ENCODE measurements at regions not wholly inside any gene's neighbourhood (a gene's known extent, or its start where the extent isn't known, plus 50 kb on each side); places are given as distances from the start of the nearest gene placed in this dataset.
"Not testable (repeated sequence)": the region's sequence is repeated elsewhere in the genome, so short reads cannot be mapped to it uniquely, and the experiment has no call there.

DNA sequence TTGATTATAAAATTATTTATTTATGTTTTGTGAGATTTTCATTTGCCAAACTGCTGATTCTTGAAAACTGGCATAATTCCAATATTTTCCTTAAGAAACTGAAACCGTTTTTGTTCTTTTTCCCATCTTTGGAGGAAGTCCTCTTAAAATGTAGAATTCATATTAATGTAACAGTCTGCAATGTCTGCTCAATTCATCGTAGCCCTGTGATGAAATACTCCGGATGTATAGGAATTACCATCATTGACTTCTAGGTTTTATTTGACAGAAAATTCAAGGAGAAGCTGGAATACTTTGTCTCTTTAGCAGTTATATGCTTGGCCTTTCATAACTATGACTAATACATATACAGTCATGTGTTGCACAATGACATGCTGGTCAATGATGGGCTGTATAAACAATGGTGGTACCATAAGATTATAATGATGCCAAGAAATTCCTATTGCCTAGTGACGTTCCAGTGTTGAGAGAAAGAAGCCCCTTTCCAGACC, 185.0 kb upstream of the GPRIN3 start:
- DNase-seq: no peak

DNA sequence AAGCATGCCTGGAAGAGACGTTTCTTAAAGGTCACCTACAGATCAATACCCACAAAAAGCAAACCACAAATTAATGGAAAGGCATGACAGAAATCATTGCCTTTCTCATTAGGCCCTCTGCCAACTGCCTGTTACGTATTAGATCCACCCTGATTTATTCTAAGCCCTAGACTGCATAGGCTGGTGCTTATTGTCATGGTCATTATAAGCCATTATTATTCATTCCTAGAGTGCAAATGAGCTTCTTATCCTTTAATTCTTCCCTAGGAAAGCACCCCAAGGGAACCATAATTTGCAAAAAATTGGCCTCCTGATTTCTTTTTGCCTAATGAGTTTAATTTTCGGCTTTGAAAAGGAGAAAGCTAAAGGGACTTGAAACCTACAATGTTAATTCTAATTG, 184.2 kb upstream of the GPRIN3 start:
- no peak for DNase-seq

DNA sequence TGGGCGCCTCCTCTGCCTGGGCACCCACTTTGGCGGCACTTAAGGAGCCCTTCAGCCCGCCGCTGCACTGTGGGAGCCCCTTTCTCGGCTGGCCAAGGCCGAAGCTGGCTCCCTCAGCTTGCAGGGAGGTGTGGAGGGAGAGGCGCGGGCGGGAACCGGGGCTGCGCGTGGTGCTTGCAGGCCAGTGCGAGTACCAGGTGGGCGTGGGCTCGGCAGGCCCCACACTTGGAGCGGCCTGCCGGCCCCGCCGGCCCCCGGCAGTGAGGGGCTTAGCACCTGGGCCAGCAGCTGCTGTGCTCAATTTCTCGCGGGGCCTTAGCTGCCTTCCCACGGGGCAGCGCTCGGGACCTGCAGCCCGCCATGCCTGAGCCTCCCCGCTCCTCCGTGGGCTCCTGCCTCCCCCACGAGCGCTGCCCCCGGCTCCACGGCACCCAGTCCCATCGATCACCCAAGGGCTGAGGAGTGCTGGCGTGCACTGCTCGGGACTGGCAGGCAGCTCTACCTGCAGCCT, 182.4 kb upstream of the GPRIN3 start:
- DNase-seq: not testable (repeated sequence)

DNA sequence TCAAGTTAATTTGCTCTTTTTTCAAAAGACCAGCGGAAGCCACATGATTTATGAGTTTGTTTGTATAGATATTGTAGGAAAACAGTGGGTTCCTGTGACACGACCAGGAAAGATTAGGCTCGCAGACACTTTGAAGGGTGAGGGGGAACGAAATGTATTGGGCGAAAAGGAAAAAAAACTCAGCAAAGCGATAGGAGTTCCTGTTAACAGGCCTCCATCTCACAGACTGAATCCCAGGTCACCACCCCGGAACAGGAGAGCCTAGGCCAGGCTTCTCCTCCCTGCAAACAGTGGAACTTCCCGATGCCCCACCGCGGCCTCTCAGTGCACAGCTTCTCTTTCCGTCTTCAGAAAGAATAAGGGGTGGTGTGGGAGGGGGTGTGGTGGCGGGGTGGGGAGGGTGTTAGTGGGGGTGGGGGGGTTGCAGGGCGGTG, 181.8 kb upstream of the GPRIN3 start:
- DNase-seq: no peak

DNA sequence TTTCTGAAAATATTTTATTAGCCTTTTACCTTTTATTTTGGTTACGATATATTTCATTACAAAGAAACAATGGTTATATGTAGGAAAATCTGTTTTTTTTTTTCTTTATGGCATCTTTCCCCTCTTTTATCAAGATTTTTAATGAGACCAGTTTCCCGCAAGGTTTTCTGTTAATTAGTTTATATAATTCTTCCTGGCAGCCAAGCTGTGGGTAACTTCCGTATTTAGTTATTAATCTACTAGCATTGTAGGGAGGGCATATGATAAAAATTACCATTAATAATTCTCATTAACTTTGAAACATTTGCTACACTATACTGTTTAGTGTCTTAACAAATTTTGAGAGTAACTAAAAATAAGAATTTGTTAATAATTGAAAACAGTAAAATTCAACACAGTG, 181.1 kb upstream of the GPRIN3 start:
- DNase-seq: no peak

DNA sequence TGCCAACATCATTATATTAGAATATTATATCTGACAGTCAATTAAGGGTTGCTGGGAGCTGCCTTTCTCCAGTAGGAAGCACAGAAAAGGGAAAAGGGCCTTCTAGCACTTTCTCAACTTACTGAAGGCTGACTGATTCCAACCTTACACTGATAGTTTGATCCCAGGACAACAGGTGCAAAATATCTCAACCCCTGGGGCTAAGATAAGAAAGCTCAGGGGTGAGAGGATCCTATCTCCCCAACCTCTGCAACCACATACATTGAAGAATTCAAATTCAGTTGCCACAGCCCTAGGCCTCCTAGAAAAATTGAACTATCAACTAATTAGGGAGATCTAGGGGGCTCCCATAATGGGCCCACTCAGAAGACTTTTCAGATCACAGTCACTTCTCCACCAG, 179.1 kb upstream of the GPRIN3 start:
- no peak for DNase-seq

DNA sequence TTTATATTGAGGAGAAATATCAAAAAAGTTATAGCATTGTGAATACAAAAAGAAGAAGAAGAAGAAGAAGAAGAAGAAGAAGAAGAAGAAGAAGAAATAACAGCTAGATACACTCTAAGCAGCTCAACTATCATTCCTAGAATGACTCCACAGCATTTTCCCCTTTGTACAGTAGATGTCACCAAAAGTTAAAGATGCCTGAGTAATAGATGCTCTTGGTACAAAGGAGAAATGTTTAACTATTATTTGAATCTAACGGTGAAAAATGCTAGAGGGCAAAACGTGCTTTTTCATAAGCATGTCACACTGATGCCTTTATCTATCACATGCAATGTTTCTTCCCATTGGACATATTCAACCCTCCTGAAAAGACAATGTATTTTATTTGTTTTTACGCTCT, 178.4 kb upstream of the GPRIN3 start:
- DNase-seq: no peak

DNA sequence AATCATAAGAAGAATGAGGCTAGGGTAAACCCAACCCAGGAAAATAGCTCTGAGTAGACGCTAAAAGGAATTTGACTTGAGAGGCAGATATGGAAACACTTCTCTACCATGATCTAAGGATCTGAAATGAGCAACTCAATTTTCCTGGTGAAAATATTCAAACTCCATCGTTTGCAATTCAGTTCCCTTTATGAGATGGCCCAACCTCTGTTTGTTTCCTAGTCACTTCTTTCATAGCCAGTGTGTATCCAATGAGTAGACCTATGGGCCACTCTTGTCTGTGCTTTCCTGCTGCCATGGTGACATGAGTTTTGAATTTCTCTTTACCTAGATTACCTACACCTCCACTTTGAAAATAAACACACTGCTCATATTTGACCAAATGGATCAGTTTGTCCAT, 176.2 kb upstream of the GPRIN3 start:
- DNase-seq: no peak

DNA sequence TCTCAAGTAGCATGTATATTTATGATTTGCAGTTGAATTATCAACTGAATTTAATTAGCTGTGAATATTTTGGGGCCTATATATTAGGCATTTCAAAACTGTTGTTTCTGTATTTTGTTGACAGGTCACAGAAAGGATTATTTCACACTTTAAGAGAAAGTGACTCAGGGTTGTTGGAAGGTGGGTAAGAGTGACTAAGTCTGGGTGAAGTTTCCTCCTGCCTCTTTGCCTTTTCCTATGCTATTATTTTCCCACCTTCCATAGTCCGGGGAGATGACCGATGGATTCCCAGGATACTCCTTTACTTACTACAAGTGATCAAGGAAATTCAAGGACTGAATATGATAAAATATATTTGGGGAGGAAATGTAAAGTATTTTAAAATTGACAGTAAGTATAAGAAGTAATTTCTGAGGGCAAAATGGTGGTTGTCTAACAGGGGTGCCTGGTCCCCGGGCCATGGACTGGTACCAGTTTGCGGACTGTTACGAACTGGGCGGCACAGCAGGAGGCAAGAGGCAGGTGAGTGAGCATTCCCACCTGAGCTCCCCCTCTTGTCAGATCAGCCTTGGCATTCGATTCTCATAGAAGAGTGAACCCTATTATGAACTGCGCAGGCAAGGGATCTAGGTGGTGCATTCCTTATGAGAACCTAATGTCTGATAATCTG, 175.5 kb upstream of the GPRIN3 start:
- no peak for DNase-seq

DNA sequence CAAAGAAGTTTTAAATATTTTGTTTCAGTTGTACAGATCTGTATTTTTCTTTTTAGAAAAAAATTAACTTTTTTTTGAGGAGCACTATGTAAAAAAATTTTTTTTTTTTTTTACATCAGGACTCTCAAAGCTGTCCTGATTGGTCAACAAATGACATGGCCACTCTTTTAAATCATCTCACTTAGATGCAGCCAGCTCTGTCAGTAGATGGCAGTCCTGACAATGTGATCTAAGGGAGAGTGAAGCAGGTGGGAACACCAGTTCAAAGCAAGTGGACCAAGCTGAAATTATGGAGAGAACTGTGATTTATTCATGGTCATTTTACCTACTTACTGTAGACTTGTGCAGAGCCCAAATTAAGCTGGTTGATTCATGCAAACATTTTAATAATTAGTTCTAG, 174.7 kb upstream of the GPRIN3 start:
- no peak for DNase-seq

DNA sequence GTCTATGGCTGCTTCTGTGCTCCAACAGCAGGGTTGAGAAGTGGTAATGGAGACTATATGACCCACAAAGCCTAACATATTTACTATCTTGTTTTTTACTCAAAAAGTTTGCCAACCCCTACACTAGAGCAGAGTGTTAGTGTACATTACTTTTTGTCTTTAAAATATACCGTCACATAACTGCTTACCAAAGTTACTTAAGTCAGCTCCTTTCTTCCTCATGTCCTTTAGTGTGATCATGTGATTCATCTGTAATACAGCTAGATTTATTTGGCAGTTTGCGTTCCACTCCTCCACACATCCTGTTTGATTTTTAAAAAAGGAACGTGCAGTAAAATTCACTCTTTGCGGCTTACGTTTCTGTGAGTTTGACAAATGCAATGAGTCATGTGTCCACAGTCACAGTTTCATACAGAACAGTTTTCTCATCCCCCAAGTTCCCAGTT, 162.4 kb upstream of the GPRIN3 start:
- DNase-seq: no peak

DNA sequence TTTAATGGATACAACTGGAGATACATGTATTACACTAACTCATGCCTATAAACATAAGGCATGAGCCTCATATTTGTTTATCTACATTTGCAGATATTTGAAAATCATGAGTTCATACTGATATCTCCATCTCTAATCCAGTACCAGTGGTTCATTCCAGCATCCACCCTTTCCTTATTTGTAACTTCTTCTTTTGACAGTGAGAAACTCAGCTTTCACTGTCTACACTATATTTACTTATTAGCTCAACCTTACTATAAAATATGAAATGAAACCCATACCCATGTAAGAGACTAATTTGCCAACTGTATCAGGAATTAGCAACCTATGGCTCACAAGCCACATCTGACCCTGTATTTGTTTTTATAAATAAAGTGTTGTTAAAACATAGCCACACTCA, 161.9 kb upstream of the GPRIN3 start:
- no peak for DNase-seq

DNA sequence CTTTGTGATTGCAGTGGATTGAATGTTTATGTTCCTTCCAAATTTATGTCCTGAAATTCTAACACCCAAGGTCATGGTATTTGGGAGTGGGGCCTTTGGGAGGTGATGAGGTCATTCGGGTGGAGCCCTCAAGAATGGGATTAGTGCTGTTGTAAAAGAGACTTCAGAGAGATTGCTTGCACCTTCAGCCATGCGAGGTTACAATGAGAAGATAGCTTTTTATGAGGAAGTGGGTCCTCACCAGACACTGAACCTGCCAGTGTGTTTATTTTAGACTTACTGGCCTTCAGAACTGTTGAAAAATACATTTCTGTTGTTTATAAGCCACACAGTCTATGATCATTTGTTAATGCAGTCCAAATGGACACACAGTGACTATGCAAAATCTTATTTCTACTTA, 161.0 kb upstream of the GPRIN3 start:
- DNase-seq: no peak

DNA sequence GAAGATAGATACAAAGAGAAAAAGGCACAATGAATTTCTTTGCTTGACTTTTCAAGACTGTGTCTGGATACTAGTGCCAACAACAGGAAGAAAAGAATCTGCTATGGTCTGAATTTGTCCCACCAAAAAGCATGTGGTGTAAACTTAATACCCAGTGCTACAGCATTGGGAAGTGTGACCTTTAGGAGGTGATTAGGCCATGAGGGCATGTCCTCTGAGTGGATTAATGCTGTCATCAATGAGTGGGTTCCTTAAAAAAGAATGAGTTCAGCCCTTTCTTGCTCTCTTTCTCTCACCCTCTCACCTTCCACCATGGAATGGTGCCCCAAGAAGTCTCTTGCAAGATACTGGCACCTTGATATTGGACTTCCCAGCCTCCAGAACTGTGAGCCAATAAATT, 155.7 kb upstream of the GPRIN3 start:
- DNase-seq: no peak

DNA sequence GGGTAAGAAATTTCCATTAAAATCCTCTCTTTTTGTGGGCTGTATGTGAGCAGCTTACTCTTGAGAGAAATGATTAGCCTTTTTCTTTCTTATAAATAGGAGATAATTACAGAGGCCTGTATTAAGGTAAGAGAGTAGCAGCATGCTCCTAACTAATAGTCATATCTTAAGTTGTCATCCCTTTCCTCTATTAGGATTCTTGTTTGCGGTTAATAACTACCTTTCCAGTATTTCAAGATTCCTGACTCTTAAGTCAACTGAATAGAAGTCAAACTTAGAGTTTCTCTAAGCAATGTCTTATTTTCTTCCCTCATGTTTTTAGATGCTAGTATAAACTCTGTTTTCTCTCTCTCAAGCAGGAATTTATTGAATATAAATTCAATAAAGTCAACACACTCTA, 139.9 kb upstream of the GPRIN3 start:
- no peak for DNase-seq

DNA sequence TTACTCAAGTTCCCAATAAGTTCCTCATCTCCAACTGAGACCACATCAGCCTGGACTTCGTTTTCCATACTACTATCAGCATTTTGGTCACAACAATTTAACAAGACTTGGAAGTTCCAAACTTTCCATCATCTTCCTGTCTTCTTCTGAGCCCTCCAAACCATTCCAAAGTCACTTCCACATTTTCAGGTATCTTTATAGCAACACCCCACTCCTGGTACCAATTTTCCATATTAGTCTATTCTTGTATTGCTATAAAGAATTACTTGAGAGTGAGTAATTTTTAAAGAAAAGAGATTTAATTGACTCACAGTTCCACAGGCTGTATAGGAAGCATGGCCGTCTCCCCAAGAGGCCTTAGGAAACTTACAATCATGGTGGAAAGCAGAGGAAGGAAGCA, 138.6 kb upstream of the GPRIN3 start:
- no peak for DNase-seq

DNA sequence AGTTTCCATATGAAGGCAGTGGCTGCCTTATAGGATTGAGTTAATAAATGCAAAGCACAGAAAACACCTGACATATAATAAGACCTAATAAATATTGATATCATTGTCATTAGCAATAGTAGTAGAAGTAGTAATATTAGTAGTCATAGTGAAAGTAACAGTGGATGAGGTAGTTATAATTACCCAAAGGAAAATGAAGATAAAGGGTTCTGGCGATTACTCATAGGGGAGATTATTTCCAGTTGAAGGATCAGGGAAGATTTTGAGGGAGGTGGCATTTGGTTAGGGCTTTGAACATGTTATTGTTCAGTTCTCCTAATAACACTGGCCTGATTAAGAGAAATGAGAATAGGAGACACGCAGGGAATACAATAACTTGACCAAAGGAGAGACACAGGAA, 131.9 kb upstream of the GPRIN3 start:
- DNase-seq: no peak

DNA sequence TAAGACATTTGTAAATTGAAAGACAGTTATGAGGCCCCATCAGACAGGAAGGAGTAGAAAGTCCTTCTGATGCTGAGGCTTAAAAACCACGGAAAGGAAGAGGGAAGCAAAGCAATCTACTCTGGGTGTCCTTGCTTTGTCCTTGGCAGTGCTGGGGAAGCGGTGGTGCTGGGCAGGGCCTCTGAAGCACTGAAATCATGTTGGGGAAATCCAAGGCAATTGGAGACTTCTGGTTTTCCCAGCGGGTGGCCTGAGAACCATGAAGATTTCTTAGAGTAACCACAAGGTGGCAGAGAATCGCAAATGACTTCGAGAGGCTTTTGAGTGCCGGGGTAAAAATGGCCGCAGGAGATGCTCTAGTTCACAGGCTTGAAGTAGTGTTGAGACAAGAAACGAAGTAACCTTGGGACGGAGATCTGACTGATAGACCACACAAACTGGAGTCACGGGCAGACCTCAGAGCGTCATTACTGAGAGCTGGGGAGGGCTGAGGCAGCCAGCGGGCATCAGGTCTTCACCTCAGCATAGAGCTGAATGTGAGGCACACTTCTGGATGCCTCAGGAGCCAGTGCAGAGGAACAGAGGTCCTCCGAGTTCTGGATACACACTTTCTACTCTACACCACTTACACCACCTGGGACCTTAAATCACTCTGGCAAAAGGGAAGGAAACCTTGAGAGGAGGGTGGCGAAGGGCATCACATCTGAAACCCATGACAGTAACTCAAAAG, 130.7 kb upstream of the GPRIN3 start:
- DNase-seq: no peak

DNA sequence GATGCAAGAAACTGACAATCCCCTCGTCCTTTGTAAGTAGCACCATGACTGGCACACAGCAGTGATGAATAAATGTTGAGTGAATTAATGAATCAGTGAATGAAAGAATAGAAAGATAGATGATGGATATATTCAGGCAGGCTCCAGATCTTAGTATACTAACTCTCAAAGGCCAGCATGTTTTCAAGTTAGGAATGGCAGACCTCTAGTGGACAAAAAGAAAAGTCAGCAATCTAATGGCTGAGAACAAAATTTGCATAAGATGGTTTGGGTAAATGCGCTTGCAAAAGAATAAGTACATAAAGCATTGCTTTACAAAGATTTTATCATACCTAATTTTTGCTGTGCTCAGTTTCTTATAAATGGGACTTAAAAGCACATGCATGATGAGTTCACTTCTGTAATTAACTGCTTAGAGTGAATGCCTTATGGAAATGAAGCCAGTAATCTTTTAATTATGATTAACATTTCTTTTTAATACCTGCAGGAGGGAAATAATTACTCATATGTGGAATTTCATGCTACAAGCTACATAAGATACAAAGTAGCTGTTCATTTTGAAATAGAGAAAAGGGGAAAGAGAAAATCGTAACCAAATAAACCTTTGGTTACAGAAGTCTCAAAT, 126.9 kb upstream of the GPRIN3 start:
- no peak for DNase-seq

DNA sequence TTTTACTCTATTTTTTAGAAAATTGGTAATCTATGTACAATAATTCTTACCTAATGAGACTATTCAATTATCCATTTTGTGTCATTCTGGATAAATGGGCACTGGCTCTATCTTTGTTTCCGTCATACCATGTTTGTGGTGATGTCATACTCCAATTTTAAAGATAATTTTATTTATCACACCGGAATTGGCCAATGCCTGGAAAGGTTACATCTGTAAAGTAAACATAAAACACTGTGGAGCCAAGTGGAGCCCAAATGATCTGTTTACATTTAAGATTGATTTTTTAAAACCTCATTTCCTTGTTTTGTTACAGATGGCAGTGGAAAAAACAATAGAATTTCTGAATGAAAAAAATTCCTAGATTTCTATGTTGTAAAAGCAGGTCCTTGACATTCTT, 120.2 kb upstream of the GPRIN3 start:
- no peak for DNase-seq

DNA sequence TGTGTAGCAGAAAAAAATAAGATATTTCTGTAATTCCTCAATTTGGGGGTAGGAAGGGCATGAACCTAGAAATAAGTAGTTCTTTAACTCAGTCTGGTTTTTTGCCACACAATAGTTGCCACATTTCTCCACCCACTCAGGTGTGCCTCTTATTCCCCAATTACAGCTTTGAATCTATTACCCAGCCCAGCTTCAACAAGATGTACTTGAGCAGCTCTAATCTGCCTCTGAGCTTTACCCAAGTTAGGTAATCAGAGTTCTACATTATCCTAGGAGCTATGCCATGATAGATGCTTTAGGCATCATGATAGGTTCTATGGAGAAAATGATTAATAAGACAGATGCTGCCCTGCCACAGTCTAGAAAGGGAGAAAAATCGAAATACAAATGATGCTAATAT, 117.4 kb upstream of the GPRIN3 start:
- DNase-seq: no peak

DNA sequence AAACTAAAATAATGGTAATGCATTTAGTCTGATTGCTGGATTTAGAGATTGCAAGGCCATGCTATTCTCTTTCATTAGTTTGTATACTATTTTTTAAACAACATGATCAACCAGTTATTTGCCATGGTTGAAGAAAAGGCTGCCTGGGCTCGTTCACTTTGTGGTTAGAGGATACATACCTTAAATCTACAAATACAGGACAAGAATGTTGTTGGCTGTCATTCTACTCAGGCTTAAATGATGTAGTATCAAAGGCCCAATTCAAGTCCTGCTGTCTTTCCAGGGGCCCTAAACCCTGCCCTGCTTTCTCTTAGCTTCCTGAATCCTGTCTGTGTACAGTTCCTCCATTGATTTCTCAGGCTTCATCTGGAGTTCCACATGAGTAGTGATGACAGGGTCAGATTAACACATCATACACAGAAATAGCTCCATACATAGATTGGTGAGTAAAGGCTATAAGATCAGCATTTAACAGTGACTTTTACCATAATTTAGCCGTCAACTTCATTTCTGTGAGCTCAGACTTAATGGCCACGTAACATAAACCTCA, 114.9 kb upstream of the GPRIN3 start:
- DNase-seq: no peak

DNA sequence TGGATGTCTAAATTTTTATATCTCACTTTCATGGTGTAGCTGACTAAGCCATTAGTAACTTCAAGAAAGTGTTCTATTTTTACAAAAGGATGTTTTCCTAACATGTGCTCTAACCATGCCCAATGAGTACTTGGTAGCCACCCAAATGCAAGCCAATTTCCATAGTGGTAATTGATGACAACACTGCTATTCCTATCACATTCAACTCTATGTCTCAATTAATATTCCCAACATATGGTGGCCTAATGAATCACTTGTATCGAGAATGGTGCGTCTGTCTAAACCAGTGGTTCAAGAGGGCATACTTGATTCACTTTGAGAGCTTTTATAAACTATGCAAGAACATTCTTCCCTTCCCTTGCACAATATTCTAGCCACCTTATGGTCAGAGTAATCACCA, 112.9 kb upstream of the GPRIN3 start:
- DNase-seq: no peak

Data from hindlimb muscle (tissue), 1 donor.